HAP-1 (cell line): ENCODE measurements at regions not wholly inside any gene's neighbourhood (a gene's known extent, or its start where the extent isn't known, plus 50 kb on each side); places are given as distances from the start of the nearest gene placed in this dataset.

ENCODE experiments used
- DNase-seq, 2 experiments: peaks; one replicate each; pipeline ENCODE4 v3.0.0-alpha.2; 2016 to 2020; ENCODE audit warnings: low spot score in 2 of 2
- H3K27me3 ChIP-seq: fragments of 250-450 bp; sonication (Bioruptor Pico); 2 replicates; pipeline ENCODE4 v1.5.1; 2020; ENCODE audit warnings: low read depth, mild to moderate bottlenecking, moderate library complexity
- H3K36me3 ChIP-seq: fragments of 250-450 bp; sonication (Bioruptor Pico); replicated peaks from 2 replicates; pipeline ENCODE4 v1.5.1; 2020; ENCODE audit warnings: mild to moderate bottlenecking
- H3K4me1 ChIP-seq: fragments of 250-450 bp; sonication (Bioruptor Pico); 2 replicates; pipeline ENCODE4 v1.5.1; 2020; ENCODE audit warnings: mild to moderate bottlenecking
- H3K4me3 ChIP-seq: fragments of 250-450 bp; sonication (Bioruptor Pico); 2 replicates; pipeline ENCODE4 v1.5.1; 2020; ENCODE audit warnings: mild to moderate bottlenecking, moderate library complexity
- H3K9me3 ChIP-seq: fragments of 250-450 bp; sonication (Bioruptor Pico); 2 replicates; pipeline ENCODE4 v1.5.1; 2020; ENCODE audit warnings: mild to moderate bottlenecking, moderate library complexity
- in situ Hi-C: fragments of 300-500 bp; cut with MboI; formaldehyde crosslinking; loops from 3 replicates; pipeline ENCODE4 v1.14.3; 2020; ENCODE audit warnings: low sequenced_read_pairs, inconsistent platforms, mixed read lengths

GRCh38 chr1:50257029-50257428 lies 148.3 kb downstream of the ELAVL4 start:
- H3K27me3 ChIP-seq, result peaks cover 4% of the 10 kb centered on the region; the same call in 1 of the 2 replicates
- no peaks in the 10 kb centered on the region for H3K9me3 ChIP-seq
- DNase-seq, result no peak
- no peaks in the 10 kb centered on the region for H3K36me3 ChIP-seq
- H3K4me1 ChIP-seq, result no peaks in the 10 kb centered on the region
- no peak overlapping the region for H3K4me3 ChIP-seq
- in situ Hi-C loops, result no loop called here
